Stimulated activated CD4-positive, alpha-beta T cell treated with anti-CD3 and anti-CD28 coated beads, Interleukin-15, amount 100 ng/mL, for 1 hour (primary cell): ENCODE measurements at regions not wholly inside any gene's neighbourhood (a gene's known extent, or its start where the extent isn't known, plus 50 kb on each side); places are given as distances from the start of the nearest gene placed in this dataset.

Source experiments
- DNase-seq, 2 donors: peaks; one replicate each; pipeline ENCODE4 v3.0.0-alpha.2; 2020; ENCODE audit warnings: low read depth in 1 of 2, low spot score in 1 of 2

DNA sequence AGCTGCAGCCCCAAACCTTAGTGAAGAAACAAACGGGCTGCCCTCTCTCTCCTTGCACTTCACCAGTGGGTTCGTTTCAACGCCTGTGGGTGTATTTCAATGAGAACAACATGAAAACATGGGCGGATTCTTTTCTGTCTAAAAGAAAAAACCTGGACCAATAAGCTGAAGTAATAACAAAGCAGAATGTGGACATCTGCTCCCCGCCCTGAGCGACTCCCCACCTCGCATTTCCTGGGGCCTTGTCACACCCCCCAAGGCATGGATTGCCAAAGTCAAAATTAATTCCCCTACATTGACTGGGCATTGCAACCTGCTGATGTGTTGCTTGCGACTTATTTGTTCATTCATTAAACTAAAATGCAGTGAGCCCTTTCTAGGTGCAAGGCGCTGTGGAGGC, 142.9 kb downstream of the BCOR start:
- DNase-seq = no peak

DNA sequence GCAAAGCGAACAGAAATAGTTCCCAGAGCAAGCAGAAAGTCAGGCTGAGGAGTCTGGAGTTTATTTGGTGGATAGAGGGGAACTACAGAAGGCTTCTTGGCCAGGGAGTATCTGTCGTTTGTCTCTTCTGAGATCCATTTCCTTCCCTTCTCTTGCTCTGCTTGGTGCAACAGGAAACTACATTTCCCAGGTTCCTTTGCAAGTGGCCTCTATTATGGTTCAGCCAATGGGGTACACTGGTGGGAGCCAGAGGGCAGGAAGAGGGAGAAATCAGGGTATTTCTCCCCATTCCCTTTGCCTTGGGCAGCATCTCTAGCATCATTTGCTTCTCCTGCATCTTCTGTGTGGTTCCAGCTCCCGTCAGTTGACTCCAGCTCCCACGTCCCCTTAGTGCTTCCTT, 142.1 kb downstream of the BCOR start:
- DNase-seq = no peak

DNA sequence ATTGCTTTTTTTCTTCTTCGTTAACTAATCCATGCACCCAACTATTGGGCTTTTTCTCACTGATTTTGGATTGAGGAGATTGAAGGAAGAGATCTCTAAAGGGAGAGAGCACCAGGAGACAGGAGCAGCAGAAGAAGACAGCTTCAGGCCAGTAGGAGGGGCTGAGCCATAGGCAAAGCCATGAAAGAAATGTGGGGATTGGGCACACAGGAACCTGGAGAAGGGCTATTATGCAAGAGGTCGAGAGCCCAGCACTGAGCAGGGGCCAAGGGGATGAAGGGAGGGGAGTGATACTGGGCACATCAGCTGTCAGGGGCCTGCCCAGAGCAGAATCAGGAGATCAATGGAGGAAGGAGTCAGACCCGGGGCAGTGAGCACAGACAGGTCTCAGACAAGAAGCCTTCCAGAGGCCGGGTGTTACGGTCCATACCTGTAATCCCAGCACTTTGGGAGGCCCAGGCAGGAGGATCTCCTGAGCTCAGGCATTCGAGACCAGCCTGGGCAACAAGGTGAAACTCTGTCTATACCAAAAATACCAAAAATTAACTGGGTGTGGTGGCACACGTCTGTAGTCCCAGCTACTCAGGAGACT, 140.9 kb downstream of the BCOR start:
- DNase-seq = no peak

DNA sequence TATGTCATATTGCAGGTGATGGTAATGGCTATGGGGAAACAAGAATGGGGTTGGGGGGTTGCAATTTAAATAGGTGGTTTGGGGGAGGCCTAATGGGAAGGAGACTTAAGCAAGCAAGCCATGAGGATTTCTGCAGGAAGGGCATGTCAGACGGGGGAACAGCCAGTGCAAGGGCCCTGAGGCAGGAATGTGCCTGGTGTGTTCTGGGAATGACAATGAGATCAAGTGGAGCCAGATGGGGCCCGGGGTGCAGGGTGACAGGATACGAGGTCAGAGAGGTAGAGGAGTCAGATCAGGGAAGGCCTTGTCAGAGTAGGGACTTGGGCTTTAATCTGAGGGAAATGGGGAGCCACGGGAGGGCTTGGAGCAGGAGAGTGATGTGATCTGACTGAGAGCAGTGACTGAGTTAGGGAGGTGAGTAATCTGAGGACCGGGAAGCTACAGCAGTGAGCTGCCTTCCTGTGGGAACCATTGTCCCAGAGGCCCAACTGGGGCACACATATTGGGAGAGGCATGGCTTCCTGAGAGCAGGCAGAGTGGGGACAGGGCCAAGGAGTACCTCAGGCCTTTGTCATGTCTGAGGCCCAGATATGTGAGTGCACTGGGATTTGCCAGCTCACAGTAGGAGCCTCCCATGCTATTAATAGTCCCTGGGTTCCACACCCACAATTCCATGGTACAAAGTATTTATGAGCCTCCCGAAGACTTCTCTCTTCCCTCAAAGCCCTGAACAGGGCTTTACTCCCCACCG, 139.8 kb downstream of the BCOR start:
- no peak for DNase-seq

DNA sequence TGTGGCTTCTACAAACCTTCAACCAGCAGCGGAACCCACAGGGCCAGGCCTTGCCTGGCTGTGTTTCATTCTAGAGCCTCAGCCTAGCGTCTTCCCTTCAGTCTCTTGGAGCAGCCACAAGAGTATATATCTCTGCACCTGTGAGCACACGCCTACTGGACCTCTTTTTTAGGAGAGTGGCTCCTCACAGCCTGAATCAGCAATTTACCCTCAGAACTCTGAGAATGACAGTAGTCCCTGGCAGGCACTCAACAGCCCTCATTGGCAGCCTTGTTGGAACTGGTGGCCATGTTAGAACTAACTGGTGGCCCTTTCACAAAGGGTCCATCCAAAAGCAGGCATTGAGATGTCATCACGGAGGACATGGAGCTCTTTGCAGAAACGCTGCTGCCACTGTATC, 138.9 kb downstream of the BCOR start:
- DNase-seq = no peak

DNA sequence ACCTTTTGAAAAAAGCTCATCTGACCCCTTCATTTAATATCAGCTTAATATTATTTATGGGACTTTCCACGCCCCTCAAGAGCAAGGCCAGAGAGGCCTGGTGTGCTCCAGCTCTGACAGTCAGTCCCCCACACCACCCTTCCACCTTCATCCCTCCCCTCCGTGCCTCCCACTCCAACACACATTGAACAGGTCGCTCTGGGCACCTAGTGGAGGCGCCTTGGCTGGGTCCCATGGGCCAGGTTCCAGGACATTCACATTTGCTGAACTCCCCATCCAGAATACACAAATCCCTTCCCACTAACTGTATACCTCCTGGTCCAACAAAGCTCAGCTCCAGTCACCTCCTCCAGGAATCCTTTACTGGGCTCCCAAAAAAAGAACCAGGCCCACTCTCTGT, 137.5 kb downstream of the BCOR start:
- no peak for DNase-seq

DNA sequence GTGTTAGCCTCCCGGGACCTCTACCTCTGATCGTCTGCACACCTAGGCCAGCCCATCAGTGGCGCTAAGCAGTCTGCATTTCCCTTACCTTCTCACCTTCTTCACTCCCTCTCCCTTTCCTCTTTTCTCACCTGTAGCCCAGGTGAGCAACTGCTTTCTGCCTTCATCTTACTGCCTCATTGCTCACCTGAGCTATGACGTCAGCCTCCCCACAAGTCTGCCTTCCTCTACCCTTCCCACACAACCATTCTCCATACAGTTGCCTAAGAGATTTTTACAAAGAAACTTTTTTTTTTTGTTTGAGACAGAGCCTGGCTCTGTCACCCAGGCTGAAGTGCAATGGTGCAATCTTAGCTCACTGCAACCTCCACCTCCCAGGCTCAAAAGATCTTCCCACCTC, 136.3 kb downstream of the BCOR start:
- no peak for DNase-seq

DNA sequence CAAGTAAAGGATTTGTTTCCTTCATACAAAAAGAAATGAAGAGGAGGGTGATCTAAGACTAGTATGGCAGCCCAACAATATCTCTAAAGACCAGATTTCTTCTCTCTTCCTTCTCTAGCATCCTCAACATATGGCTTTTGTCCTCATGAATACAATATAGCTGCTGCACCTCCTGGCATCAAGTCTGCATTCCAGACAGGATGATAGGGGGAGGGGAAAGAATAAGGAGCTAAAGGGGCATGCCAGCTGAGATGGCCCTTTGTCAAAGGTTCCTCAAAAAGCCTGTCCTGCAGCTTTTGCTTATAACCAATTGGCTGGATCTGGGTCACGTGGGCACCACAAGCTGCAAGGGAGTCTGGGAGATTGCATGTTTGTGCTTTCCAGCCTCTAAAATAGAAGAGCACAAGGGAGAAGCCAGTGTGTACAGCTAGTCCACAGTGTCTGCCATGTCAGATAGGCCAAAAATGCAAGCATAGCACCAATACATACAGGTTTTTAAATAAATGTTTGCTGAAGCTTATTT, 132.6 kb downstream of the BCOR start:
- no peak for DNase-seq

DNA sequence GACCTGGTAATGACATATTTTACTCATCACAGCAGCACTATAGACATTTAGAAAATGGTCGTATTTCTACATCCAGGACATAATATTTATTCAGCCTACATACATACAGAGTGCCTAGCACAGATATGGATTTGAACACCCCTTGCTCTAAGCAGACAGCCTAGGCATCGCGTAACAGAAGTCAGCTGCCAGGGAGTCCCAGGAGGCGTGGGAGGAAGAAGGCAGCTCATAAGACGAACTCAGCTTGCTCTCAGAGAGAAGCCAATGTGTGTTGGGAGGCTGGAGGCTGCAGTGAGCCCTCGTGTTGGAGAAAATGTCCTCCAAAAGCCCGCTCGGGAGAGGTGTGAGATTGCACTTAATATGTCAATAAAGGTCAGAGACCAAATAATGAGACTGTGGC, 131.6 kb downstream of the BCOR start:
- DNase-seq = no peak

DNA sequence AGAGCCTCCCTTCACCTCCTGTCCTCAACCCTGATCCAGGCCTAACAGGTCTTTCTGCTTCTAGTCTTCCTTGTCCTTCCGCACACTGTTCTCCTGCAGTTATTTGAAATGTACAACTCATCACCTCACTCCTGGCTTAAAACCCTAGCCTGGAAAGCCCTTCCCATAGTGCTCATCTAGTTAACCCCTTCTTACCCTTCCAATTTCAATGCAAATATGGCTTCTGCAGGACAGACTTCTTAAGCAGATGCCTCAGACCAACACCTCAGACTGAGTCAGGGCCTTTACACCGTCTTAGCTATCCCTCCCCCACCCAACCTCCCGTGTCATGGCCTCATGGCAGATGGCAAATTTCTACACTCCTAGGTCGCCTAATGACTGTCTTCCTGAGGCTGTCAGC, 130.4 kb downstream of the BCOR start:
- no peak for DNase-seq

DNA sequence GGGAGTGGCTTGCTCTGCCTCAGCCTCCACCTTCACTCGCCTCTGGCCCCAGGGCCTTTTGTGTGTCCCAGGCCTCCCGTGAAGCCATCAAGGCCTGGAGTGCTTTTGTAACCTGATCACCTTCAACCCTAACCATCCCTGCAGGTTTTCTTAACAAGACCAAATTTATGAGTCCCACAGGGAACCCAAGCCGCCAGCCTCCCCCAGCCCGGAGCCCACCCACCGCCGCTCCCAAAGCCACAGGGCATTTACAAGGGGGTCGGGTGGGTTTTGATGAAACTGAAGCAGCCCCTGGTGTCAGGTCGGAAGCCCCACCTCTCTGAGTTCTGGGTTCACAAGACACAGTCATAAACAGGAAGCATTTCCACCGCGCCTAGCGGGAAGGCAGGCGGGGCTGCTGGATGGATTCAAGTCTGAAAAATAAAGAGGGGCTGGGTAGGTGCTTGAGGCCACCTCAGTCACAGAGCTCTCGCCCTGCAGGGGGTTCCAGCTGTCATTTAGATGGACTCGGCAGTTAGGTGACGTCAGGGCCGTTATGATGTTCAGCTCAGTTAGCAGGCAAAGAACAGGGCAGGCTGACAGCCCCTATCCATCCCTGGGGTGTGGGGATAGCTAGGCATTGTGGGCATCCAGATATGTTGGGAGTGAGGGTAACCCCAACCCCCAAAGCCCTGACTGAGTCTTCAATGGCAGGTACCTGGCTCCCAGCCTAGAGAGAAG, 128.5 kb downstream of the BCOR start:
- no peak for DNase-seq

DNA sequence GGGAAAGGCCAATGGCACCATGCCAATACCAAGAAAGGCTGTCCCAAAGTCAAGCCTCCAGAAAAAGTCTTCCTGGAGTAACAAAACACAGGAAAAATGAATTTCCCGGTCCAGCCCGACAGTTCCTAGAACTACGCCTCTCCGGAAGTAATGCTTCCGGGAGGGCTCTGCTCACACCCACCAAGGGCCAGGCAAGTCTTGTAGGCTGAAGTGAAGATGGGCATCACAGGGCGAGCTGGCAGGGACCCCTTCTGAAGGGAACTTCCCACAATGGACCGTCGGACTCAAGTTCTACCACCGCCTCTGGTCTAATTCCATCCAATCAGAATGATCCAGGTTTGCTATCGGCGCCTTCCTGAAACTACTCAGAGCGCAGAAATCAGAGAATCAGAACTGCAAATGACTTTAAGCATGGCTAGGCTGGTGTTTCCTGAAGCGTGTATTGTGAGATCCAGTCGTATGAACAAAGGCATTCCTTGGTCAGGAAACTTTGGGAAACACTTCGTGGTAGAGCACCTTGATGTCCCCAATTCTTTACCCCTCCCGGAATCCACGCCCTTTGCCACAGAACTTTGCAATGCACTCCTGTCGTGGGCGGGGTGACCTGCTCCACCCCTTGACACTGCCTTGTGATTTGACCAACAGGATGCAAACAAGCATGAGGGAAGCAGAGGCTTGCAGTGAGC, 127.8 kb downstream of the BCOR start:
- DNase-seq = no peak

DNA sequence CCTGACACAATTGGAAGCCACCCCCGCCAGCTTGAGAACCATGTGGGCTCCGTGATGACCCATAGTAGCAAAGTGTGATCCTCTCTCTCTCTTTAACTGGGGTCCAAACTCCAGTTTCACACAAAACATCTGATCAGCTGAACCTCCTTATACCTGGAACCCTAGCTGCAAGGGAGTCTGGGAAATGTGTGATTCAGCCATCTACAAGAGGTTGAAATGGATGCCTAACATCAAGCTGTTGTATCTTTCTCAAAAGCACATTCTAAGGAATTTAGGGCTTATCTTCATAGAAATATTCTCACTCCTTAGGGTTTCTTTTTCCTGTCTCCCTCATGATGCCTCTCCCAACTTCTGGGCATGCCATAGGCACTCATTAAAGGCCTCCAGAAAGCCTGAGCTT, 126.0 kb downstream of the BCOR start:
- no peak for DNase-seq

DNA sequence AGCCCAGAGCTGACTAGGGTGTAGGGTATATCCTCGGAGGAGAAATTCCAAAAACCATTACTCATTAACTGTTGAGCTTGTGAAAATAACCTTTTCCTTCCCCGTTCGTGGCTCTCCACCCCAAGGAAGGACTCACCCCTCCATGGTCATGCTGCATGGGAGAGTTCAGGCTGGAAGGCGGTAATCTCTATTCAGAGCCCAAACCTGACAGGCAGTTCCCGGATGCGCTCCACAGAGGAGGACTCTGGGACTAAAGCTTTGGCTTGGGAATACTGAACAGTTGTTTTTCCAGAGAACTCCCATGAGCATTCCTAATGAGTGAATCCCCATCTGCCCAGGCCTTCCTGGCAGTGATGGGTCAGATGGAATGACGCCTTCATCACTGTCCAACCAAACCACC, 125.4 kb downstream of the BCOR start:
- DNase-seq = no peak

DNA sequence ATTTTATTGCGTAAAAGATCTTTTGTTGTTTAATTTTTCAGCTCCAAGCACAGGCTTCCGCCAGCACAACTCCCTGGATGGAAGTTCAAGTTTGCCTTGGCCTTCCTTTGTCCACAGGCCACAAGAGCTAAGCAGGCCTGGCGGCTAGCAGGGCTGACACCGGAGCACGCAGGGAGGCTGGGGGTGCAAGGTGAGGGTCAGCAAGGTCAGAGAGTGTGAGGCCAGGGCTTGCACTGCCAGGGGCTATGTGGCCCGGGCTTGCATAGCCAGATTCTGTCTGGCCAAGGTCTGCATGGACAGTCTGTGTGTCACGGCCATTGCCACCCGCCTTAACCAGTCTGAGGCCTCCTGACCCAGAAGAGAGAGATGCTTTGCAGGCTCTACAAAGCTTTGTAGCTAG, 123.9 kb downstream of the BCOR start:
- DNase-seq = no peak

DNA sequence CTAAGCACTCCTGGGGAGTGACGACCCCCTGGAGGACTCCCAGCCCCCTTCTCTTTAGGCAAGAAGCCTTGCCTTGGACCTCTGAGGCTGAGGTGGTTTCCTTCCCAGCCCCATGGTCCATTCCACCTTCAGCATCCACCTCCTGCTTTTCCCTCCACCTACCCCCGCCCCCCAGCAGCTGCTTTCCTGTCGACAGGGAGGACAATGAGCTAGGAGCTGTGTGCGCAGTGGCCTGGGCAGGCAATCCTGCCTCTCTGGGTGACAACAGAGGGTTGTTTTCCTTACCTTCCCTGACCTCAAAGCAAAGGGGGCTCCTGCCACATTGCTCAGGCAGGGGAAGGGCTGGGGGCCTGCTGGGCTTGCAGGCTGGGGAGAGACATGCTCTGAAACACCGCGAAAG, 123.5 kb downstream of the BCOR start:
- no peak for DNase-seq

DNA sequence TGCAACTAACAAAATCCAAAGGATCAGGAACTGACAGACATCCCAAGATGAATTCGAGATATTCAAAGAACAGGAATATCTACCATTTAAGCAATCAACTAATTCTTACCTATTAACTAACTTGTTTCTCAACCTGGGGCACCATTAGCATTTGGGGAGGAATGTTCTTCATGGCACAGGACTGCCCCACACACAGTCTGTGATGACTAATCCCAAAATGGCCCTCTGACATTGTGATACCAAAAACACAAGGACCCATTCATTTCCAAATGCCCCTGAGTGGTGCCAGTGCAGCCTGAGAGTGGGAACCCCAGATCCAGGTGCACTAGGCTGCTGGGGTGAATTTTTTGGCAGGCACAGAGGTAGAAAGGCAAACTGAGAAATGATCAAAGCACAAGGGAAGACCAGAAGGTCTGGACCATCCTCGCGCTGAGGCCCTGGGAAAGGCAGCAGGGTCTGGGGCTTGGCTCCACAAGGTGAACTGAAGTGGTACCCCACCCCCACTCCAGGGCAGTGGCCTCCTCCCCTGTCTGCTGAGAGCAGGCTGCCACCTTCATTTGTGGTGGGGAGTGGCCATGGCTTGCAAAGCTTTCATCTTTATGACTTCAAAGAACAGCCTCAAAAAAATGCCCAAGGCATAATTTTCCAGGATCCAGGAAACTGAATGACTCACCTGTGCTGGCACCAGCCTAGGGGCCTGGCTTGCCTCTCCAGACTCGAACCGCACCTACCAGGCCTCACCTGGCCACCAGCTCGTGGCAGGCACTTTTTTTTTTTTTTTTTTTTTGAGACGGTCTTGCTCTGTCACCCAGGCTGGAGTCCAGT, 122.4 kb downstream of the BCOR start:
- DNase-seq = no peak

DNA sequence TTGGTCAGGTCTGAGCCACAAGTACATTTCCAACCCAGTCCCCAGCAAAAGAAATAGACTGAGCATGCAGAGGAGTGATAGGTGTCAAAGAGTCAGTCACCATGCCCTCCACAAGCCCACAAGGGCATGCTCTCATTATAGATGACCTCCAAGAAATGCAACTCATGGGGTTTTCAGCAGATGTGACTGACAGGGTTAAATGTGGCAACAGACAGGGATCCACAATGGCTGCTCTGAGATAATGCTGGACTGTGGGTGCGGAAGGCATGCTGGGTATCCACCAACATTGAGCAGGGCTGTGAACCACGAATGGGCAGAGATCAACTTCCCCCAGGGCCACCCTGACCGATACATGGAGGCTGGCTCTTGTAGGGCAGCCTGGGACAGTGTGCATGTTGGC, 115.8 kb downstream of the BCOR start:
- DNase-seq = no peak

DNA sequence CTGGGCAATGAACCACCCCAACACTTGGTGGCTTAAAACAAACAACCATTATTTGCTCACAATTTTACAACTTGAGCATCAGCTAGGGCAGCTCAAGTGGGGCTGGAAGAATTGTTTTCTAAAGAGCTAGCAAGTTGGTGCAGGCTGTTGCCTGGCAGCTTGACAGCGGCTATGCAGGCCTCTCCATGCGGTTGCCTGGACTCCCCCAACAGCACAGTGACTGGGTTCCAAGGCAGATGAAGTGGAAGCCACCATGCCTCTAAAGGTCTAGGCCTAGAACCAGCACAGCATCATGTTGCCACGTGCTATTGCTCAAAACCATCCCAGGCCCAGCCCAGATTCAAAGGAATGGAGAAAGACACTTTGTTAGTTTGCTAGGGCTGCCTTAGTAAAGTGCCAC, 114.8 kb downstream of the BCOR start:
- DNase-seq = no peak

DNA sequence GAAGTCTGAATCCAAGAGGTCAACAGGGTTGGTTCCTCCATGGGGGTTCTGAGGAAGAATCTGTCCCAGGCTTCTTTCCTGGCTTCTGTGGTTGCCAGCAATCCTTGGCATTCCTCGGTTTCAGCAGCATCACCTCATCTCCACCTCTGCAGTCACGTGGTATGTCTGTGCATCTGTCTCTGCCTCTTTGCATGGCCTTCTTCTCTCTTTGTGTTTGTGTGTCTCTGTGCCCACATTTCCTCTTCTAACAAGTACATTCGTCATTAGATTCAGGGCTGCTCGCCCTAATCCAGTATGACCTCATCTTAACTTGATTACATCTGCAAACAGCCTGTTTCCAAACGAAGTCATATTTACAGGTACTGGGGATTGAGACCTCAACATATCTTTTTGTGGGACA, 114.0 kb downstream of the BCOR start:
- no peak for DNase-seq
